ENCODE measurements at regions not wholly inside any gene's neighbourhood (a gene's known extent, or its start where the extent isn't known, plus 50 kb on each side); places are given as distances from the start of the nearest gene placed in this dataset.

- no peaks in the 10 kb centered on the region for H3K9me3 Mint-ChIP-seq (ENCODE audit: unreplicated experiment)
- TF ChIP-seq, protein P1, sequence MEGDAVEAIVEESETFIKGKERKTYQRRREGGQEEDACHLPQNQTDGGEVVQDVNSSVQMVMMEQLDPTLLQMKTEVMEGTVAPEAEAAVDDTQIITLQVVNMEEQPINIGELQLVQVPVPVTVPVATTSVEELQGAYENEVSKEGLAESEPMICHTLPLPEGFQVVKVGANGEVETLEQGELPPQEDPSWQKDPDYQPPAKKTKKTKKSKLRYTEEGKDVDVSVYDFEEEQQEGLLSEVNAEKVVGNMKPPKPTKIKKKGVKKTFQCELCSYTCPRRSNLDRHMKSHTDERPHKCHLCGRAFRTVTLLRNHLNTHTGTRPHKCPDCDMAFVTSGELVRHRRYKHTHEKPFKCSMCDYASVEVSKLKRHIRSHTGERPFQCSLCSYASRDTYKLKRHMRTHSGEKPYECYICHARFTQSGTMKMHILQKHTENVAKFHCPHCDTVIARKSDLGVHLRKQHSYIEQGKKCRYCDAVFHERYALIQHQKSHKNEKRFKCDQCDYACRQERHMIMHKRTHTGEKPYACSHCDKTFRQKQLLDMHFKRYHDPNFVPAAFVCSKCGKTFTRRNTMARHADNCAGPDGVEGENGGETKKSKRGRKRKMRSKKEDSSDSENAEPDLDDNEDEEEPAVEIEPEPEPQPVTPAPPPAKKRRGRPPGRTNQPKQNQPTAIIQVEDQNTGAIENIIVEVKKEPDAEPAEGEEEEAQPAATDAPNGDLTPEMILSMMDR (IDR thresholded peaks at IDR 0.05; ENCODE audit: unreplicated experiment) = no peak
- no peak overlapping the region for H3K4me3 Mint-ChIP-seq (ENCODE audit: unreplicated experiment)
- H3K4me1 Mint-ChIP-seq (ENCODE audit: unreplicated experiment) = peaks cover 15% of the 10 kb centered on the region
- no peaks in the 10 kb centered on the region for H3K27me3 Mint-ChIP-seq (ENCODE audit: unreplicated experiment)
- no peak for DNase-seq (ENCODE audit: low spot score)
- no peaks in the 10 kb centered on the region for H3K36me3 Mint-ChIP-seq (ENCODE audit: low read depth, unreplicated experiment)
- H3K27ac Mint-ChIP-seq (ENCODE audit: unreplicated experiment) = peak overlapping the region; percentile 65
Observed at GRCh38 chr1:8113262-8114220, 87.4 kb upstream of the ERRFI1 start.

DNA sequence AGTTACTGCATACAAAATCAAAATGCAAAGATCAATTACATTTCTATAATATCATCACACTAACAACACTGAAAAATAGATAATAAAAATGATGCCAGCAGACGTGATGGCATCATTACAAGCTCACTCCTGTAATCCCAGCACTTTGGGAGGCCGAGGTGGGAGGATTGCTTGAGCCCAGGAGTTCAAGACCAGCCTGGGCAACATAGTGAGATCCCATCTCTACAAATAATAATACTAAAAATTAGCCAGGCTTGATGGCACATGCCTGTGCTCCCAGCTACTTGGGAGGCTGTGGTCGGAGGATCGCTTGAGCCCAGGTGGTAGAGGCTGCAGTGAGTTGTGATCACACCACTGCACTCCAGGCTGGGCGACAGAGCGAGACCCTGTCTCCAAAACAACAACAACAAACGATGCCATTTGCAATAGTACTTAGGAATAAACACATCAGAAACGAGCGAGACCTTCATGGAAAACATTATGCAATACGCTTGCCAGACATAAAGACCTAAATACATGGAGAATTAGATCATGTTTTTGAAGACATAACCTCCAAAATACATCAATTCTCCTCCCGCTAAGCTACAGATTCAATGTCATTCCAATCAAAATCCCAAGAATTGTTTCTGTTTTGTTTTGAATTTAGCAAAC lies 86.6 kb upstream of the ERRFI1 start:
- H3K27ac Mint-ChIP-seq (ENCODE audit: unreplicated experiment) = no peak overlapping the region
- TF ChIP-seq, protein P1 (IDR thresholded peaks at IDR 0.05; ENCODE audit: unreplicated experiment) = no peak
- H3K4me3 Mint-ChIP-seq (ENCODE audit: unreplicated experiment) = no peak overlapping the region
- peaks cover 15% of the 10 kb centered on the region for H3K4me1 Mint-ChIP-seq (ENCODE audit: unreplicated experiment)
- H3K36me3 Mint-ChIP-seq (ENCODE audit: low read depth, unreplicated experiment) = no peaks in the 10 kb centered on the region
- no peaks in the 10 kb centered on the region for H3K9me3 Mint-ChIP-seq (ENCODE audit: unreplicated experiment)
- no peaks in the 10 kb centered on the region for H3K27me3 Mint-ChIP-seq (ENCODE audit: unreplicated experiment)
- no peak for DNase-seq (ENCODE audit: low spot score)

DNA sequence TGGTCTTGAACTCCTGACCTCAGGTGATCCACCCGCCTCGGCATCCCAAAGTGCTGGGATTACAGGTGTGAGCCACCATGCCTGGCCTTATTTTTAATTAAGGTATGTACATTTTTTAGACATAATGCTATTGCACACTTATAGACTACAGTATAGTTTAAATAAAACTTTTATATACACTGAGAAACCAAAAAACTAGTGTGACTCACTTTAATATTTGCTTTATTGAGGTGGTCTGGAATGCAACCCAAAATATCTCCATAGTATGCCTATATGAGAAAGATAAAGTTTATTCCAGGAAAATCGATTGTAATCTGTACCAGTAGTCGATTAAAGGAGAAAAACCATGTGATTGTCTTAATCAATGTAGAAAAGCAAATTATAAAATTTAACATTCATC lies 85.5 kb upstream of the ERRFI1 start:
- no peak for DNase-seq (ENCODE audit: low spot score)
- no peak overlapping the region for H3K27ac Mint-ChIP-seq (ENCODE audit: unreplicated experiment)
- H3K4me3 Mint-ChIP-seq (ENCODE audit: unreplicated experiment) = no peak overlapping the region
- H3K4me1 Mint-ChIP-seq (ENCODE audit: unreplicated experiment) = peaks cover 15% of the 10 kb centered on the region
- no peaks in the 10 kb centered on the region for H3K27me3 Mint-ChIP-seq (ENCODE audit: unreplicated experiment)
- TF ChIP-seq, protein P1 (IDR thresholded peaks at IDR 0.05; ENCODE audit: unreplicated experiment) = no peak
- no peaks in the 10 kb centered on the region for H3K9me3 Mint-ChIP-seq (ENCODE audit: unreplicated experiment)
- H3K36me3 Mint-ChIP-seq (ENCODE audit: low read depth, unreplicated experiment) = no peaks in the 10 kb centered on the region

DNA sequence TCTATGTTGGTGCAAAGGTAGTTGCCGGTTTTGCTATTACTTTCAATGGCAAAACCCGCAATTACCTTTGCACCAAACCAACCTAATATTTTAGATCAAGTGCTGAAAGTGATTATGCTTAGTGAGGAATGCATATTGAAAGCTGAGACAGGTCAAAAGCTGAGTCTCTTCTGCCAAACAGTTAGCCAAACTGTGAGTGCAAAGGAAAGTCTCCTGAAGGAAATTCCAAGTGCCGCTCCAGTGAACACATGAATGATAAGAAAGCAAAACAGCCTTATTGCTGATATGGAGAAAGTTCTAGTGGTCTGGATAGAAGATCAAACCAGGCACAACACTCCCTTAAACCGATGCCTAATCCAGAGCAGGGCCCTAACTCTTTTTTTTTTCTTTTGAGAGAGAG lies 83.1 kb upstream of the ERRFI1 start:
- TF ChIP-seq, protein P1 (IDR thresholded peaks at IDR 0.05; ENCODE audit: unreplicated experiment) = no peak
- no peak overlapping the region for H3K4me3 Mint-ChIP-seq (ENCODE audit: unreplicated experiment)
- peaks cover 15% of the 10 kb centered on the region for H3K4me1 Mint-ChIP-seq (ENCODE audit: unreplicated experiment)
- H3K27me3 Mint-ChIP-seq (ENCODE audit: unreplicated experiment) = no peaks in the 10 kb centered on the region
- H3K27ac Mint-ChIP-seq (ENCODE audit: unreplicated experiment) = no peak overlapping the region
- DNase-seq (ENCODE audit: low spot score) = no peak
- no peaks in the 10 kb centered on the region for H3K9me3 Mint-ChIP-seq (ENCODE audit: unreplicated experiment)
- no peaks in the 10 kb centered on the region for H3K36me3 Mint-ChIP-seq (ENCODE audit: low read depth, unreplicated experiment)

DNA sequence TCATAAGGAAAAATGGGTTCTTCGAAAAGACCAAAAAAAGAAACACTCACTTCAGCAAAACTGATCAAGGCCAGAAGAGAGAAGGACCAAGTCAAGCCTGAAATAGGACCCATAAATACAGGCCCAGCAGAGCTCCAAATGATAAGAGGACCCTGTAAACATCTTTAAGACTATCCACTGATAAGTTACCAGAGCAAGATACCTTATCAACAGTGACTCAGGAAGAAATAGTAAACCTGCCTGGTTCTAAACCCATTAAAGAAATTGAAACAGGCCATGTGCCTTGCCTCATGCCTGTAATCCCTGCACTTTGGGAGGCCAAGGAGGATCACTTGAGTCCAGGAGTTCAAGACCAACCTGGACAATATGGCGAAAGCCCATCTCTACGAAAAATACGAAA lies 81.8 kb upstream of the ERRFI1 start:
- no peaks in the 10 kb centered on the region for H3K36me3 Mint-ChIP-seq (ENCODE audit: low read depth, unreplicated experiment)
- no peaks in the 10 kb centered on the region for H3K27me3 Mint-ChIP-seq (ENCODE audit: unreplicated experiment)
- no peak overlapping the region for H3K4me3 Mint-ChIP-seq (ENCODE audit: unreplicated experiment)
- H3K27ac Mint-ChIP-seq (ENCODE audit: unreplicated experiment) = no peak overlapping the region
- H3K4me1 Mint-ChIP-seq (ENCODE audit: unreplicated experiment) = peaks cover 6% of the 10 kb centered on the region
- TF ChIP-seq, protein P1 (IDR thresholded peaks at IDR 0.05; ENCODE audit: unreplicated experiment) = no peak
- DNase-seq (ENCODE audit: low spot score) = no peak
- H3K9me3 Mint-ChIP-seq (ENCODE audit: unreplicated experiment) = no peaks in the 10 kb centered on the region

All from endothelial cell (in vitro differentiated cells).